UCSD-AML1 (cell line): ENCODE measurements at regions not wholly inside any gene's neighbourhood (a gene's known extent, or its start where the extent isn't known, plus 50 kb on each side); places are given as distances from the start of the nearest gene placed in this dataset.

Experiments used
- DNase-seq: peaks from one replicate; lab custom pipeline; 2025; ENCODE audit not compliant: unreplicated experiment; lab: John Stamatoyannopoulos, UW

- no peak for DNase-seq
Observed at GRCh38 chr4:100084892-100085291, 105.4 kb downstream of the DDIT4L start.

GRCh38 chr4:100083289-100083688 lies 107.0 kb downstream of the DDIT4L start:
- DNase-seq, result no peak

DNA sequence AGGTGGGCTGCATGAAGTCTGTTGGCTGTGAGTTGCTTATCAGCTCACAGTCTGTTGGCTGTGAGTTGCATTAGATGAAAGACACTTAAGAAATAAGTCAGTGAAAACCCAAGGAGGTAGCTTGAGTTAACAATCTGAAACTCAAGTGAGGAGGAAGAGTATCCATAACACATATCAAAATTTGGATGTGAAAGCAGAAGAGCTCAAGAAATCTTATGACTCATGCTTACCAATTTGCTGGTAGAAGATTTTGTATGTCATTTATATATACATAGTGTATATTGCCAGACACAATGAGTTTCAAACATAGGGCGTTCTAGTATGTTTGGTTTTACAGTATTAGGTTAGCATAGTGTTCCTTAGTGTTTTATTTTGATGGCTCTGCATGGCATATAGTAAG lies 107.4 kb downstream of the DDIT4L start:
- DNase-seq, result no peak

DNA sequence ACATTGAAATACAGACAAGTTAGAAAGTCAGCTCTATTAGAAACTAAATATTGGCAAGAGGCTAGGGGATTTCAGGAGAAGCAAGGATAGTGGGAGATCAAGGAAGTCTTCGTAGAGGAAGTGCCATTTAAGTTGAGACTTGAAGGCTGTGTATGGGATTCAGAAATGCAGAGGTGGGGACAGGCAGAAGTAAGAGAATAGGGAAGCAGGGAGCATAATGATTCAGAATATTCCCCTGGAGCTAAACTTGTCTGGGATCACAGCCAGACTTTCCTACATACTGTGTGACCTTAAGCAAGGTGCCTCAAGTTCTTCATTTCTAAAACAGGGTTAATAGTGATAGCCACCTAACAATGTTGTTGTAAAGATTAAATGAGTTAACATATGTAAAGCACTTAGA lies 108.8 kb downstream of the DDIT4L start:
- DNase-seq, result no peak

- DNase-seq, result no peak
Observed at GRCh38 chr4:100079264-100079663, 111.0 kb downstream of the DDIT4L start.

GRCh38 chr4:100076753-100077152 lies 113.5 kb downstream of the DDIT4L start:
- DNase-seq, result no peak

DNA sequence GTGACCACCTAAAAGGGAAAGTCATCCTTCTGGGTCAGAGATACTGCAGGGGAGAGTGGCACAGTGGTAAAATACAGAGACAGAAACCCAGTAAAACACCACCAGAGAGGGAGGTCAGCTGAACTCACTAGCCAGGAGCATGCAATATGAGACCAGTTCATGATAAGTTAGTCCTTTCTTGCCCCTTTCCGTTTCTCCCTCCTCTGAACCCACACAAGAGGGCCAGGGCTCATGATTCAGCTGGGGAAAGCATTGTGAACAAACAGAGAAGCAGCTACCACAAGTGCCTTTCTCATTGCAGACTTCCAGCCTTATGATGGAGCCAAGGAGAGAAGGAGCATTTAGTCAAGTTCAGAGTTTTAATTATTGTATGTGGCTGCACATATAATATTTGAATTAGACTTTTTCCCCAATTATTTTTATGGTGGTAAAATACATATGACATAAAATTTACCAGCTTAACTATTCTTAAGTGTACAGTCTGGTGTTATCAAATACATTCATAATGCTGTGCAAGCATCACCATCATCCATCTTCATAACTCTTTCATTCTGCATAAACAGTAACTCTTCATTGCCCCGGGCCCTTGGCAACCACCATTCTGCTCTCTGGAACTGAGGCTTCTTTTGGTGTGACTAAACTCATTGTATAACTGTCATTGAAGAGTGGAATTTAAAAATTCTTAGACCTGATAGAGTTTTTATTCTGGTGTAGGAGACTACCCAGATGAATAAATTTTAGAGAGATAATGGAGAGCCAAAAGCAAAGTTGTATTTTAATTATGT lies 114.6 kb downstream of the DDIT4L start:
- no peak for DNase-seq

- DNase-seq, result no peak
Observed at GRCh38 chr4:100075056-100075455, 115.2 kb downstream of the DDIT4L start.

GRCh38 chr4:100071506-100071905 lies 118.8 kb downstream of the DDIT4L start:
- no peak for DNase-seq

DNA sequence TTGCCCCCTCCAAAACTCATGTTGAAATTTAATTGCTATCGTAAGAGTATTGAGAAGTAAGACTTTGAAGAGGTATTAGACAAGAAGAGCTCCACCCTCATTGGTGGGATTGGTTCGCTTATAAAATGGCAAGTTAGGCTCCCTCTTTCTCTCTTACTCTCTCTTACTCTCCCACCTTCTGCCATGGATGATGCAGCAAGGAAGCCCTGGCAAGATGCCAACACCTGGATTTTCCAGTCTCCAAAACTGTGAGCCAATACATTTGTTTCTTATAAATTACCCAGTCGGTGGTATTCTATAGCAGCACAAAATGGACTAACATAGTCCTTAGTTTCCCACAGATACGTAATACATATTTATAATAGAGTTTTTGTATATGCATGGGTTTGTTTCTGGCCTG lies 119.4 kb downstream of the DDIT4L start:
- no peak for DNase-seq

GRCh38 chr4:100069207-100069606 lies 119.1 kb upstream of the H2AZ1 start:
- DNase-seq, result no peak

- no peak for DNase-seq
Observed at GRCh38 chr4:100067255-100067654, 117.2 kb upstream of the H2AZ1 start.

DNA sequence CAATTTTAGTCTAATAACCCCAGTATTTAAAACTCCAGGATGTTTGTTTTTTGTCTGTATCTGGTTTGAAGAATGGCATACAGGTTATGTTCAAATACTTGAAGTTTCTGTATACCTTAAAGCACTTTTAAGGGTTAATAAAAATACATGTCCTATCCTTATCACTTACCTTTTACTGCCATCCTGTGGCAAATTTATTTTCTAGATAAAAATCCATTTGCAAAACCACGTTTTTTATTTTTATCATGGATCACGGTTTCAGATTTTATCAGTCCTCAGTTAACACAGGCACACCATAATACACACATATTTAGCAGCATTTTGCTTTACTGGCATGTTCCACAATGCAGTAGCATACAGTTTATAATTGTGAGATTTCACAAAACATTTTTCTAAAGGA lies 113.3 kb upstream of the H2AZ1 start:
- no peak for DNase-seq

- DNase-seq, result no peak
Observed at GRCh38 chr4:100062921-100063320, 112.8 kb upstream of the H2AZ1 start.

- no peak for DNase-seq
Observed at GRCh38 chr4:100061835-100062234, 111.8 kb upstream of the H2AZ1 start.

DNA sequence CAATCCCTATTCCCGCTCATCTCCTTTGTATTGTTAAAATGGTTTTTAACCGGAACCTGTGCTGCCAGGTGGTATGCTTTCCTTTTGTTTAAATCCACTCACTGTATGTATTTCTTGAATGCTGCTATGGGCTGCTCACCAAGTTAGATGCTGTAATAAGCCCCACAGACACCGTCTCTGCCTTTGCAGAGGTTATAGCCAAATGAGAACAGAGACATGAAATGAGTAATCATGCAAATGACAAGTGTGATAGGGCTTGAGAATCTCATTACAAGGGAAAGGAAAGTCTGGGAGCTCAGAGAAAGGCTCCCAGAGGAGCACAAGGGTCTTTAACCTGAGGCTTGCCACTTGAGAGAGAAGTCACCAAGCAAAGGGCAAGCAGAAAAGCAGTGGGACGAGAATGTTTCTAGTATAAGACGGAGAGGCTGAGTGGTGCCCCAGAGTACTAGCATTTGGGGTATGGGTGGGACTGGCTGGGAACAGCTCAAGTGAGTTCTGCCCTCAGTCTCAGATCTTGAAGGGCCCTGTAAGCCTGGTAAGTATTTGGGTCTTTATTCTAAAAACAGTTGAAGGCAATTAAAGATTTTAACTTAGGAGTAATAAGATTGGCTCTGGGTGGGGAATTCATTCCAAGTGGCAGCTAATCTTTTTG lies 110.8 kb upstream of the H2AZ1 start:
- no peak for DNase-seq

GRCh38 chr4:100059467-100059866 lies 109.4 kb upstream of the H2AZ1 start:
- DNase-seq, result no peak

DNA sequence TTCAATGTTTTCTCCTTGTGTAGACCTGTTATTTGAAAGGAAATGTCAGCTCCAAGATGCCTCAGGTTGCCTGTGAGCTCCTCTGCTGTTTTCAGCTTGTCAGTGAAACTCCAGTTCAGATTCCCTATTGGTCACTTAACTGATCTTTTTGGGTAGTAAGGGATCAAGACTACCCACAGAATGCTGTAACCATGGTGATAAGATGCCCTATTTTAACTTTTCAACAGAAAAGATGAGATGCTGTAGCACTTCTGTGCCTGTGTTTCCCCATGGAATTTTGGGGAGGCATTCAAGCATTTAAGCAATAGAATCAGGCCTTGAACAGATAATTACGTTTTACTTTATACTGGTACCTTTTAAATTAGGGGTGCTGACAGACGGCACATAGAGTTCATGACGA lies 106.6 kb upstream of the H2AZ1 start:
- no peak for DNase-seq

- DNase-seq, result no peak
Observed at GRCh38 chr4:100054071-100054470, 104.0 kb upstream of the H2AZ1 start.

GRCh38 chr4:100049872-100050271 lies 99.8 kb upstream of the H2AZ1 start:
- DNase-seq, result no peak

DNA sequence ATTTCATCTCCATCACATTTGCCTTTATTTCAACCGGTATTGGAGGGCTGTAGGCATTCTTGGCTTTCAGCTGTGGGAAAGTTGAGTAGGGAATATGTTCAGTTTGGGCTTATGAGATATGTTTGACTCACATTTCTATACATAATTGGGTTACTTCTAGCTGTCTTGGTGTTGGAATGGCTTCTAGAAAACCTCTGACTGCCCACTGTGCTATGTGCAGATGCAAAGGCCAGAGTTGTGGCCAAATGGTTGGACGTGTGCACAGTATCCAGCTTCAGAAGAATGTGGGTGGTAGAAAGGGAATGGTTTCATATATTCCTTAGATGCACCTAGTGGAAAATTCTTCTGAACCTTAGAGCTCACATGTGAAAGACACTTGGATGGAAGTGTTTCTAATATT lies 92.6 kb upstream of the H2AZ1 start:
- no peak for DNase-seq

DNA sequence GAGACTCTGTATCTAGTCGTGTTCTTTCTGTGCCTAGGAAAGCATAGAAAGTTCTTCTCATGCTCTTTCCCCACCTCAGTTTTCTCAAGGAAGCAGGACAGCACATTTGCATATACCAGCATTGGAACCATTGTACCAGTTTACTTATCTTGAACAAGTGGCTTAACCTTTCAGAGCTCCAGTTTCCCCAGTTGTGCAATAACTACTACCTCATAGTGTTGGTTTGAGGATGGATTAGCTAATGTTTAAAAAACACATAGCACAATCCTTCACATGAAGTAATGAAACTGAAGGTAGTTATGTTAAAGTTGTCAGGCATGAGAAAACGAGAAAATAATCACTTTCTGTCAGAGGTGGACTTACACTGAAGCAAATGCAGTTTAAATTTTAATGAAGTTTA lies 92.2 kb upstream of the H2AZ1 start:
- no peak for DNase-seq

GRCh38 chr4:100041646-100042045 lies 91.6 kb upstream of the H2AZ1 start:
- no peak for DNase-seq
